Cardiac muscle cell (in vitro differentiated cells and primary cell): ENCODE measurements at regions not wholly inside any gene's neighbourhood (a gene's known extent, or its start where the extent isn't known, plus 50 kb on each side); places are given as distances from the start of the nearest gene placed in this dataset.
"Not testable (repeated sequence)": the region's sequence is repeated elsewhere in the genome, so short reads cannot be mapped to it uniquely, and the experiment has no call there.

Experiments
- DNase-seq, 2 donors: peaks; one replicate each; pipeline versions ENCODE4 v3.0.0 to v3.0.0-alpha.2; 2010 to 2017; ENCODE audit warnings: low read depth in 1 of 2, low spot score in 1 of 2
- H3K27ac ChIP-seq: fragments of 200-600 bp; sonication (generic); 2 replicates; pipeline ENCODE4 v1.5.1; 2016
- H3K27me3 ChIP-seq: fragments of 200-600 bp; sonication (generic); 2 replicates; pipeline ENCODE4 v1.6.0; 2016; ENCODE audit warnings: control low read depth
- H3K36me3 ChIP-seq: fragments of 200-600 bp; sonication (generic); 2 replicates; pipeline ENCODE4 v1.5.1; 2016; ENCODE audit warnings: control low read depth
- H3K4me1 ChIP-seq: fragments of 200-600 bp; sonication (generic); 2 replicates; pipeline ENCODE4 v1.8.1; 2017; ENCODE audit warnings: low read depth, mild to moderate bottlenecking, mixed run types
- H3K4me3 ChIP-seq: fragments of 200-600 bp; sonication (generic); 2 replicates; pipeline ENCODE4 v1.5.1; 2016; ENCODE audit warnings: mild to moderate bottlenecking
- H3K9me3 ChIP-seq: fragments of 200-600 bp; sonication (generic); 2 replicates; pipeline ENCODE4 v1.5.1; 2017; ENCODE audit warnings: low read depth, mild to moderate bottlenecking, control low read depth
- TF ChIP-seq, protein P1 (sequence below): IDR thresholded peaks from 2 replicates; pipeline ENCODE4 v1.5.1; 2012; ENCODE audit warnings: low read depth, mild to moderate bottlenecking, low read length

DNA sequence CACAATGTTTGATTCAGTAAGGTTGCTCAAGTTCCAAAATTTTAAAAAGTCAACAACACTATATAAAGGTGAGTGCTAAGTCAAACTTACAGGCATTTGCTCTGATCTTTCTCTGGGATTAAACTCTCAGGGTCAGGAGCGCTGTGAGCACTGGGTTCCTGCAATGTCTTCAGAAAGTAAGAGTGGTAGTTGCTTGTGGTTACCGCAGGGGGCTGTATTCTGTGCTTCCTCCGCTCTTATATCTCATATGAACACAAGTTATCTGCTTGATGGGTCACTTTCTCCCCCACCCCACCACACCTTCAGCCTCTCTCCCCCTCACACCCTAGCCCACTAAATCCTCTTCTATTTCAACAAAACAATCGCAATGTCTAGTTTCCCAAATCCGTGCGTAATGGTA lies 116.4 kb upstream of the IGSF1 start:
- no peak for DNase-seq
- H3K27ac ChIP-seq = no peak overlapping the region
- H3K27me3 ChIP-seq = no peaks in the 10 kb centered on the region
- H3K4me1 ChIP-seq = peaks cover 4% of the 10 kb centered on the region
- H3K9me3 ChIP-seq = no peaks in the 10 kb centered on the region
- no peak overlapping the region for H3K4me3 ChIP-seq
- TF ChIP-seq, protein P1, sequence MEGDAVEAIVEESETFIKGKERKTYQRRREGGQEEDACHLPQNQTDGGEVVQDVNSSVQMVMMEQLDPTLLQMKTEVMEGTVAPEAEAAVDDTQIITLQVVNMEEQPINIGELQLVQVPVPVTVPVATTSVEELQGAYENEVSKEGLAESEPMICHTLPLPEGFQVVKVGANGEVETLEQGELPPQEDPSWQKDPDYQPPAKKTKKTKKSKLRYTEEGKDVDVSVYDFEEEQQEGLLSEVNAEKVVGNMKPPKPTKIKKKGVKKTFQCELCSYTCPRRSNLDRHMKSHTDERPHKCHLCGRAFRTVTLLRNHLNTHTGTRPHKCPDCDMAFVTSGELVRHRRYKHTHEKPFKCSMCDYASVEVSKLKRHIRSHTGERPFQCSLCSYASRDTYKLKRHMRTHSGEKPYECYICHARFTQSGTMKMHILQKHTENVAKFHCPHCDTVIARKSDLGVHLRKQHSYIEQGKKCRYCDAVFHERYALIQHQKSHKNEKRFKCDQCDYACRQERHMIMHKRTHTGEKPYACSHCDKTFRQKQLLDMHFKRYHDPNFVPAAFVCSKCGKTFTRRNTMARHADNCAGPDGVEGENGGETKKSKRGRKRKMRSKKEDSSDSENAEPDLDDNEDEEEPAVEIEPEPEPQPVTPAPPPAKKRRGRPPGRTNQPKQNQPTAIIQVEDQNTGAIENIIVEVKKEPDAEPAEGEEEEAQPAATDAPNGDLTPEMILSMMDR = no peak
- H3K36me3 ChIP-seq = no peaks in the 10 kb centered on the region

DNA sequence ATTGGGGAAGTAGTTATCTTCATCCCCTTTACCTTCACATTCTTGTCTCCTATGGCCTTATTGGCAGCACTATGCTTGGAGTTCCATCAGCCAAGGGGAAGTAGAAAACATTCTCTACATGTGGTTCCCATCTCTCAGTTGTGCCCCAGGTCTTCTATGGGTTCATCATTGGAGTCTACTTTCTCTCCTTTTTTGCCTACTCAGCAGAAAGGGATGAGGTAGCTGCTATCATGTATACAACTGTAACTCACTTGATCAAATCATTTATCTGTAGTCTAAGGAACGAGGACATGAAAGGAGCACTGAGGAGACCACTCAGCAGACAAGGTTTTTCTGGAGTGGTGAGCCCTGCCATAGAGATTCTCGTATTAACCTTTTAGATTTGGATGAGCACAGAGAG lies 119.0 kb upstream of the OR13H1 start:
- no peak overlapping the region for H3K27ac ChIP-seq
- peaks cover 8% of the 10 kb centered on the region for H3K4me1 ChIP-seq
- DNase-seq = no peak
- H3K27me3 ChIP-seq = no peaks in the 10 kb centered on the region
- no peak overlapping the region for H3K4me3 ChIP-seq
- TF ChIP-seq, protein P1 = no peak
- no peaks in the 10 kb centered on the region for H3K9me3 ChIP-seq
- H3K36me3 ChIP-seq = no peaks in the 10 kb centered on the region

DNA sequence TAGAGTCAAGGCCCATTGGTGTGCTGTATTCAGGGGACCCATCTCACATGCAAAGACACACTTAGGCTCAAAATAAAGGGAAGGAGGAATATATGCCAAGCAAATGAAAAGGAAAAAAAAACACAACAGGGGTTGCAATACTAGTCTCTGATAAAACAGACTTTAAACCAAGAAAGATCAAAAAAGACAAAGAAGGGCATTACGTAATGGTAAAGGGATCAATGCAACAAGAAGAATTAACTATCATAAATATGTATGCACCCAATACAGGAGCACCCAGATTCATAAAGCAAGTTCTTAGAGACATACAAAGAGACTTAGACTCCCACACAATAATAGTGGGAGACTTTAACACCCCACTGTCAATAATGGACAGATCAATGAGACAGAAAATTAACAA lies 113.4 kb upstream of the OR13H1 start:
- DNase-seq, H3K27me3 ChIP-seq, H3K27ac ChIP-seq, H3K9me3 ChIP-seq, H3K4me1 ChIP-seq, H3K36me3 ChIP-seq, H3K4me3 ChIP-seq: not testable (repeated sequence)

DNA sequence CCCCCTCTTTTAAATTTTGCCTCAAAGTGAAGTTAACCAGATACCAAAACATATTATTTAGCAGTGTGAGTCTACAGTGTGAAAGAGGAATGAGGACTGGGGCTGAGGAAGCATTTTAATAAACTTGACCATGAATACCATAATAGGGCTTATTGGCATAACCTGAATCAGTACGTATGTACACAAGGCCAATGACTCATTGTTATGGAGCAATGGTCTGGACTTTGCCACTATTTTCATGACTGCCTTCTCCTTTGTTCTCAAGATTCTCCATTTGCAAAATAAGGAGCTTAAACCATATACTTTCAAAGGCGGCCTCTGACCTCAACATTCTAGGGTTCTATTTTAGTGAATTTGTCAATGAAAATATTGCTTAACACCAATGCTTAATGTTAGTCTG lies 102.8 kb upstream of the OR13H1 start:
- TF ChIP-seq, protein P1 = no peak
- Histone ChIP-seq H3K4me3 (no peak overlapping the region), H3K27me3 (no peaks in the 10 kb centered on the region), H3K36me3 (no peaks in the 10 kb centered on the region), H3K9me3 (no peaks in the 10 kb centered on the region), H3K4me1 (no peaks in the 10 kb centered on the region), H3K27ac (no peak overlapping the region)
- DNase-seq = no peak

DNA sequence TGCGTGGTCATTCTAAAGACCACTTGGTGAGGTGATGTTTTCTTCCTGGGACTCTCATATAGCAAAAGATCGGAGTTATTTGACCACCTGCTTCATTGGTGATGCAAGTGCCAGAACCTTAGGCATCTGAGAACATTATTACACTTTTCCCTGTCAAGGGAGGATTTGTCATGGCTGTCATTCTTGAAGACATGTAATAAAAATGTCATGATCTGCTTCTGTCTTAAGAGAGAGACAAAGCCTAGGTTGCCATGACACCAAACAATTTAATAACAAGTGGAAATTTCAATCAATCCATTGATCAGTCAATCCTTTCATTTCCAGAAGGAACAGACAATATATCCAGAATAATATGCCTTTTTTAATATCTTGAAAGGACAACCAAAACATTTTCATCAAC lies 97.9 kb upstream of the OR13H1 start:
- H3K4me1 ChIP-seq = no peaks in the 10 kb centered on the region

DNA sequence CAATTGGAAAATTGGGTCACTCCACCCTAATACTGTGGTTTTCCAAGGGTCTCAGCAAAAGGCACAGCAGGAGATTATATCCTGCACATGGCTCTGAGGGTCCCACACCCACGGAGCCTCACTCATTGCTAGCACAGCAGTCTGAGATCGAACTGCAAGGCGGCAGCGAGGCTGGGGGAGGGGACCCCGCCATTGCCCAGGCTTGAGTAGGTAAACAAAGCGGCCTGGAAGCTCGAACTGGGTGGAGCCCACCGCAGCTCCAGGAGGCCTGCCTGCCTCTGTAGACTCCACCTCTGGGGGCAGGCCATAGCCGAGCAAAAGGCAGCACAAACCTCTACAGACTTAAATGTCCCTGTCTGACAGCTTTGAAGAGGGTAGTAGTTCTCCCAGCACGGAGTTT lies 82.0 kb upstream of the OR13H1 start:
- DNase-seq, H3K9me3 ChIP-seq, H3K4me3 ChIP-seq, H3K4me1 ChIP-seq, H3K27ac ChIP-seq, H3K27me3 ChIP-seq, H3K36me3 ChIP-seq: not testable (repeated sequence)

More for the DNA sequence above, 97.9 kb upstream of the OR13H1 start:
- DNase-seq = no peak
- no peak overlapping the region for H3K27ac ChIP-seq
- H3K27me3 ChIP-seq = no peaks in the 10 kb centered on the region
- H3K36me3 ChIP-seq = no peaks in the 10 kb centered on the region
- H3K9me3 ChIP-seq = no peaks in the 10 kb centered on the region
- no peak overlapping the region for H3K4me3 ChIP-seq
- TF ChIP-seq, protein P1 = no peak

DNA sequence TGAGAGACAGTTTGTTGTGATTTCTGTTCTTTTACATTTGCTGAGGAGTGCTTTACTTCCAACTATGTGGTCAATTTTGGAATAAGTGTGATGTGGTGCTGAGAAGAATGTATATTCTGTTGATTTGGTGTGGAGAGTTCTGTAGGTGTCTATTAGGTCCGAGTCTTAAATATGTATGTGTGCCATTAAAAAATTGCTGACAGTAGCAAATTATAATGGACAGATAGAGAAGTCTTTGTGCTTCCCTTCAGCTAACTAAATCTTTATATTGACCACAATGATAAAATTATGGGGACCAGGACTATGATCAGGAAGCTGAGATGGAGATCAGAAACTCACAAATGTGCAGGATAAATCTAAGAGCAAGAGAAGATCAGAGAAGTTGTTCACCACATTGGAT lies 70.1 kb upstream of the OR13H1 start:
- H3K36me3 ChIP-seq, H3K4me3 ChIP-seq, H3K27me3 ChIP-seq: not testable (repeated sequence)

More for the DNA sequence above, 70.1 kb upstream of the OR13H1 start:
- H3K27ac ChIP-seq, H3K4me1 ChIP-seq, DNase-seq, H3K9me3 ChIP-seq: not testable (repeated sequence)
